Activated naive CD4-positive, alpha-beta T cell treated with anti-CD3 and anti-CD28 coated beads, Interleukin-2, amount 10 ng/mL, durations not matched to agents 7 days and 5 days (primary cell): ENCODE measurements at regions not wholly inside any gene's neighbourhood (a gene's known extent, or its start where the extent isn't known, plus 50 kb on each side); places are given as distances from the start of the nearest gene placed in this dataset.
A peak's percentile ranks its signal among the peaks of the same experiment; 100 is the strongest.

Experiments used
- CTCF ChIA-PET: fragments of 350-600 bp; sonication (Branson Sonifier 250); formaldehyde crosslinking; loops from one replicate; lab custom pipeline; 2021; ENCODE audit warnings: antibody characterized with exemption; lab: Charles Lee
- DNase-seq: peaks from one replicate; pipeline ENCODE4 v3.0.0-alpha.2; 2020
- H3K27ac Mint-ChIP-seq: one replicate; pipeline ENCODE4 v1.8.0; 2021; ENCODE audit warnings: mild to moderate bottlenecking, moderate library complexity, mixed read lengths
- H3K27me3 Mint-ChIP-seq: one replicate; pipeline ENCODE4 v1.8.0; 2021; ENCODE audit warnings: mild to moderate bottlenecking, mixed read lengths
- H3K36me3 Mint-ChIP-seq: one replicate; pipeline ENCODE4 v1.8.0; 2021; ENCODE audit warnings: mixed read lengths
- H3K4me1 Mint-ChIP-seq: one replicate; pipeline ENCODE4 v1.8.0; 2021; ENCODE audit warnings: mixed read lengths
- H3K4me3 Mint-ChIP-seq: one replicate; pipeline ENCODE4 v1.8.0; 2021; ENCODE audit warnings: mild to moderate bottlenecking, moderate library complexity, mixed read lengths
- H3K9me3 Mint-ChIP-seq: one replicate; pipeline ENCODE4 v1.8.0; 2021; ENCODE audit warnings: mixed read lengths

GRCh38 chr1:14118691-14119485 lies 418.9 kb downstream of the PRDM2 start:
- H3K4me3 Mint-ChIP-seq, result no peak overlapping the region
- DNase-seq, result no peak
- H3K27me3 Mint-ChIP-seq, result peaks cover 8% of the 10 kb centered on the region
- no peak overlapping the region for H3K27ac Mint-ChIP-seq
- H3K4me1 Mint-ChIP-seq, result peaks cover 13% of the 10 kb centered on the region
- no peaks in the 10 kb centered on the region for H3K36me3 Mint-ChIP-seq
- CTCF ChIA-PET, result no interaction called here
- peaks cover 1% of the 10 kb centered on the region for H3K9me3 Mint-ChIP-seq

- H3K27ac Mint-ChIP-seq, result no peak overlapping the region
- no peak overlapping the region for H3K4me3 Mint-ChIP-seq
- peaks cover 8% of the 10 kb centered on the region for H3K27me3 Mint-ChIP-seq
- H3K4me1 Mint-ChIP-seq, result no peaks in the 10 kb centered on the region
- CTCF ChIA-PET, result no interaction called here
- H3K36me3 Mint-ChIP-seq, result no peaks in the 10 kb centered on the region
- H3K9me3 Mint-ChIP-seq, result peaks cover 1% of the 10 kb centered on the region
- DNase-seq, result no peak
Measured at GRCh38 chr1:14120895-14121294, 420.9 kb downstream of the PRDM2 start.

GRCh38 chr1:14128096-14128495 lies 428.1 kb downstream of the PRDM2 start:
- CTCF ChIA-PET, result no interaction called here
- Mint-ChIP-seq H3K9me3 (no peaks in the 10 kb centered on the region), H3K27ac (no peak overlapping the region), H3K27me3 (peaks cover 4% of the 10 kb centered on the region), H3K36me3 (no peaks in the 10 kb centered on the region), H3K4me3 (no peak overlapping the region), H3K4me1 (no peaks in the 10 kb centered on the region)
- DNase-seq, result no peak

- Mint-ChIP-seq H3K4me3 (no peak overlapping the region), H3K36me3 (no peaks in the 10 kb centered on the region), H3K4me1 (no peaks in the 10 kb centered on the region), H3K9me3 (no peaks in the 10 kb centered on the region), H3K27me3 (peaks cover 4% of the 10 kb centered on the region), H3K27ac (no peak overlapping the region)
- CTCF ChIA-PET, result no interaction called here
- DNase-seq, result no peak
Measured at GRCh38 chr1:14129009-14129408, 429.0 kb downstream of the PRDM2 start.

GRCh38 chr1:14135070-14135469 lies 435.1 kb downstream of the PRDM2 start:
- Mint-ChIP-seq H3K4me3 (no peak overlapping the region), H3K27ac (no peak overlapping the region), H3K9me3 (no peaks in the 10 kb centered on the region), H3K27me3 (no peaks in the 10 kb centered on the region), H3K4me1 (no peaks in the 10 kb centered on the region), H3K36me3 (no peaks in the 10 kb centered on the region)
- no peak for DNase-seq
- CTCF ChIA-PET, result no interaction called here

- Mint-ChIP-seq H3K27me3 (no peaks in the 10 kb centered on the region), H3K36me3 (no peaks in the 10 kb centered on the region), H3K27ac (no peak overlapping the region), H3K9me3 (no peaks in the 10 kb centered on the region), H3K4me1 (no peaks in the 10 kb centered on the region), H3K4me3 (no peak overlapping the region)
- DNase-seq, result no peak
- CTCF ChIA-PET, result no interaction called here
Measured at GRCh38 chr1:14136152-14136763, 436.3 kb downstream of the PRDM2 start.

- Mint-ChIP-seq H3K9me3 (no peaks in the 10 kb centered on the region), H3K27ac (no peak overlapping the region), H3K4me3 (no peak overlapping the region), H3K36me3 (no peaks in the 10 kb centered on the region), H3K27me3 (no peaks in the 10 kb centered on the region), H3K4me1 (no peaks in the 10 kb centered on the region)
- DNase-seq, result no peak
- CTCF ChIA-PET, result no interaction called here
Measured at GRCh38 chr1:14136881-14137280, 436.9 kb downstream of the PRDM2 start.

GRCh38 chr1:14137411-14138134 lies 437.6 kb downstream of the PRDM2 start:
- H3K9me3 Mint-ChIP-seq, result no peaks in the 10 kb centered on the region
- H3K4me1 Mint-ChIP-seq, result no peaks in the 10 kb centered on the region
- DNase-seq, result no peak
- H3K36me3 Mint-ChIP-seq, result no peaks in the 10 kb centered on the region
- CTCF ChIA-PET, result no interaction called here
- H3K4me3 Mint-ChIP-seq, result no peak overlapping the region
- H3K27ac Mint-ChIP-seq, result no peak overlapping the region
- H3K27me3 Mint-ChIP-seq, result no peaks in the 10 kb centered on the region

- Mint-ChIP-seq H3K27me3 (no peaks in the 10 kb centered on the region), H3K27ac (no peak overlapping the region), H3K4me3 (no peak overlapping the region), H3K9me3 (no peaks in the 10 kb centered on the region), H3K4me1 (no peaks in the 10 kb centered on the region), H3K36me3 (no peaks in the 10 kb centered on the region)
- CTCF ChIA-PET, result no interaction called here
- DNase-seq, result no peak
Measured at GRCh38 chr1:14138135-14138506, 438.1 kb downstream of the PRDM2 start.

- no peak for DNase-seq
- Mint-ChIP-seq H3K36me3 (no peaks in the 10 kb centered on the region), H3K9me3 (no peaks in the 10 kb centered on the region), H3K4me3 (no peak overlapping the region), H3K4me1 (no peaks in the 10 kb centered on the region), H3K27ac (peak overlapping the region; percentile 52), H3K27me3 (no peaks in the 10 kb centered on the region)
- CTCF ChIA-PET, result no interaction called here
Measured at GRCh38 chr1:14138687-14139086, 438.7 kb downstream of the PRDM2 start.

- Mint-ChIP-seq H3K4me1 (no peaks in the 10 kb centered on the region), H3K27ac (no peak overlapping the region), H3K4me3 (no peak overlapping the region), H3K27me3 (no peaks in the 10 kb centered on the region), H3K9me3 (no peaks in the 10 kb centered on the region), H3K36me3 (no peaks in the 10 kb centered on the region)
- CTCF ChIA-PET, result no interaction called here
- DNase-seq, result no peak
Measured at GRCh38 chr1:14140831-14141401, 440.9 kb downstream of the PRDM2 start.

- no peak for DNase-seq
- H3K4me1 Mint-ChIP-seq, result no peaks in the 10 kb centered on the region
- H3K36me3 Mint-ChIP-seq, result no peaks in the 10 kb centered on the region
- H3K27ac Mint-ChIP-seq, result no peak overlapping the region
- H3K9me3 Mint-ChIP-seq, result no peaks in the 10 kb centered on the region
- CTCF ChIA-PET, result no interaction called here
- no peaks in the 10 kb centered on the region for H3K27me3 Mint-ChIP-seq
- H3K4me3 Mint-ChIP-seq, result no peak overlapping the region
Measured at GRCh38 chr1:14141656-14142055, 441.7 kb downstream of the PRDM2 start.

GRCh38 chr1:14142397-14143100 lies 442.6 kb downstream of the PRDM2 start:
- no peak for DNase-seq
- H3K4me3 Mint-ChIP-seq, result no peak overlapping the region
- no peaks in the 10 kb centered on the region for H3K36me3 Mint-ChIP-seq
- H3K27ac Mint-ChIP-seq, result no peak overlapping the region
- CTCF ChIA-PET, result no interaction called here
- H3K27me3 Mint-ChIP-seq, result no peaks in the 10 kb centered on the region
- H3K4me1 Mint-ChIP-seq, result no peaks in the 10 kb centered on the region
- no peaks in the 10 kb centered on the region for H3K9me3 Mint-ChIP-seq

- Mint-ChIP-seq H3K4me1 (no peaks in the 10 kb centered on the region), H3K36me3 (no peaks in the 10 kb centered on the region), H3K27ac (no peak overlapping the region), H3K9me3 (no peaks in the 10 kb centered on the region), H3K4me3 (no peak overlapping the region), H3K27me3 (no peaks in the 10 kb centered on the region)
- DNase-seq, result no peak
- CTCF ChIA-PET, result no interaction called here
Measured at GRCh38 chr1:14143777-14144176, 443.8 kb downstream of the PRDM2 start.
